CD4-positive, alpha-beta T cell (primary cell): ENCODE measurements at regions not wholly inside any gene's neighbourhood (a gene's known extent, or its start where the extent isn't known, plus 50 kb on each side); places are given as distances from the start of the nearest gene placed in this dataset.

Experiments
- ATAC-seq: fragments of 200-7000 bp; cut with Tn5 transposase; one replicate; pipeline ENCODE4 v1.10.0; 2022; ENCODE audit warnings: mild to moderate bottlenecking; ENCODE audit not compliant: poor library complexity
- CTCF ChIA-PET: fragments of 350-600 bp; sonication (Branson Sonifier 250); formaldehyde crosslinking; loops from one replicate; lab custom pipeline; 2021; ENCODE audit warnings: antibody characterized with exemption, inconsistent platforms; lab: Charles Lee
- POLR2A ChIA-PET: fragments of 350-600 bp; sonication (Branson Sonifier 250); formaldehyde crosslinking; loops from one replicate; lab custom pipeline; 2021; ENCODE audit warnings: antibody characterized with exemption, inconsistent platforms; lab: Charles Lee
- DNase-seq, 14 experiments: peaks; one replicate each; pipeline ENCODE4 v3.0.0-alpha.2; 2013 to 2020; ENCODE audit warnings: mixed read lengths in 2 of 14
- H3K27ac ChIP-seq, 2 donors: one replicate each; pipeline versions ENCODE4 v1.5.1 to v1.7.0; 2013; ENCODE audit warnings: low read length in 2 of 2, low read depth in 1 of 2, mild to moderate bottlenecking in 1 of 2
- H3K27me3 ChIP-seq, 2 experiments: 1 replicate in 1 of 2; 2 replicates in 1 of 2; pipeline versions ENCODE4 v1.6.1 to v1.7.0; 2013; ENCODE audit warnings: low read length in 2 of 2, control low read depth in 1 of 2, mild to moderate bottlenecking in 1 of 2, moderate library complexity in 1 of 2; ENCODE audit not compliant: insufficient read depth in 2 of 2, control insufficient read depth in 1 of 2
- H3K36me3 ChIP-seq: one replicate; pipeline ENCODE4 v1.6.1; 2013; ENCODE audit warnings: low read length, control low read depth; ENCODE audit not compliant: insufficient read depth
- H3K4me1 ChIP-seq: one replicate; pipeline ENCODE4 v1.6.1; 2013; ENCODE audit warnings: low read length, control low read depth; ENCODE audit not compliant: insufficient read depth
- H3K4me3 ChIP-seq: one replicate; pipeline ENCODE4 v1.5.1; 2013; ENCODE audit warnings: mild to moderate bottlenecking, low read length, moderate library complexity
- H3K9me3 ChIP-seq, 2 experiments: 1 replicate in 1 of 2; 2 replicates in 1 of 2; pipeline versions ENCODE4 v1.6.1 to v1.7.0; 2013; ENCODE audit warnings: low read length in 2 of 2, mild to moderate bottlenecking in 2 of 2, control low read depth in 1 of 2, moderate library complexity in 1 of 2; ENCODE audit not compliant: control insufficient read depth in 1 of 2, insufficient read depth in 1 of 2
- H3K27ac Mint-ChIP-seq: one replicate; pipeline ENCODE4 v1.8.0; 2020; ENCODE audit warnings: mixed read lengths
- H3K27me3 Mint-ChIP-seq: one replicate; pipeline ENCODE4 v1.8.0; 2021; ENCODE audit warnings: mixed read lengths
- H3K36me3 Mint-ChIP-seq: one replicate; pipeline ENCODE4 v1.8.0; 2021; ENCODE audit warnings: low read depth, mixed read lengths
- H3K4me1 Mint-ChIP-seq: one replicate; pipeline ENCODE4 v1.8.0; 2021; ENCODE audit warnings: low read depth, mixed read lengths
- H3K4me3 Mint-ChIP-seq: one replicate; pipeline ENCODE4 v1.8.0; 2020; ENCODE audit warnings: mild to moderate bottlenecking, mixed read lengths
- H3K9me3 Mint-ChIP-seq: one replicate; pipeline ENCODE4 v1.8.0; 2020; ENCODE audit warnings: mixed read lengths
- CTCF ChIP-seq: fragments of 200-600 bp; IDR thresholded peaks from one replicate; pipeline ENCODE4 v1.8.0; 2022; ENCODE audit warnings: antibody characterized with exemption, mild to moderate bottlenecking
- intact Hi-C, 2 experiments: fragments of 100-400 bp; cut with DNase I in 1 of 2; cut with micrococcal nuclease in 1 of 2; formaldehyde crosslinking; loops; one replicate each; pipeline versions ENCODE4 v1.15.1 to v1.9.0; 2023 to 2025; cut with DNase I, micrococcal nuclease

DNA sequence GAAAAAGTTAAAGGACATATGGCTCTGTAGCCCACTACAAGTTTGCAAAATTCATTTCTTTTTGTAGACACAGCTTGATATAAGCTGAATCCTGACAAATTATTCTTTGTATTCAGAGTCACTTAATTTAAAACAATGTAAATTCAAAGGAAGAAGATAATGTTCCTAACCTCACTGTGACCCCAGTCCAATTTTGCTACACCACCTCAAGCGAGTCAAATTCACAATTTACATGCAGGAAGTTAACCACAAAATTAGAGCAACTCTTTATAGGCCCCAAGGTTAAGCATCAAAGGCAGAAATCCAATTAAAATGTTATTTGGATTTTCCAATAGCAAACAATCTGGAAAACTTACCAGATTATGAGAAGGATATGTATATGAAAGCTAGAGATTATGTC lies 119.5 kb upstream of the CNTN6 start:
- H3K27me3 Mint-ChIP-seq: no peaks in the 10 kb centered on the region

DNA sequence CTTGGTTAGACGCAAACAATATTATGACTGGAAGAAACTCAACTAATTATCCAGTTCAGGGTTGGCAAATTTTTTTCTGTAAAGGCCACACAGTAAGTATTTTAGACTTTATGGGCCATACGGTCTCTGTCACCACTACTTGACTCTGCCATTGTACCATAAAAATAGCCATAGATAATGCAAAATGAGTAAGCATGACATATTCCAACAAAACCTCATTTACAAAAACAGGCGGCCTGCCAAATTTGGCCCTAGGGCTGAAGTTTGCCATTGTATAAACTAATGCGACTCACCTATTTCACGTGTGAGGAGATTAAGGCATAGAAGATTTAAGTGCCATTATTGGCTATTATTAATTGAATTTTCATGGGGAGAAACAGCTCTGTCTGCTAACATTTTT lies 116.8 kb upstream of the CNTN6 start:
- H3K4me1 ChIP-seq: no peaks in the 10 kb centered on the region
- DNase-seq (no peak), ATAC-seq (no peak)
- no peaks in the 10 kb centered on the region for H3K27me3 ChIP-seq
- H3K27ac ChIP-seq: no peak overlapping the region
- Mint-ChIP-seq H3K4me1 (no peaks in the 10 kb centered on the region), H3K27me3 (no peaks in the 10 kb centered on the region), H3K4me3 (no peak overlapping the region), H3K27ac (no peak overlapping the region), H3K9me3 (peaks cover 7% of the 10 kb centered on the region), H3K36me3 (no peaks in the 10 kb centered on the region)
- H3K36me3 ChIP-seq: no peaks in the 10 kb centered on the region
- no peaks in the 10 kb centered on the region for H3K9me3 ChIP-seq
- CTCF ChIA-PET: no interaction called here
- intact Hi-C loops: no loop called here
- H3K4me3 ChIP-seq: no peak overlapping the region
- no peak for TF ChIP-seq CTCF
- POLR2A ChIA-PET: no interaction called here

More for the DNA sequence above, 119.5 kb upstream of the CNTN6 start:
- Histone ChIP-seq H3K36me3 (no peaks in the 10 kb centered on the region), H3K27ac (no peak overlapping the region), H3K27me3 (no peaks in the 10 kb centered on the region), H3K4me3 (no peak overlapping the region), H3K4me1 (no peaks in the 10 kb centered on the region), H3K9me3 (peaks cover 0 to 6% of the 10 kb centered on the region in 2 experiments)
- Mint-ChIP-seq H3K4me1 (no peaks in the 10 kb centered on the region), H3K27ac (no peak overlapping the region), H3K4me3 (no peak overlapping the region), H3K9me3 (peaks cover 11% of the 10 kb centered on the region), H3K36me3 (no peaks in the 10 kb centered on the region)
- ChIA-PET POLR2A (no interaction called here), CTCF (no interaction called here)
- ATAC-seq: no peak
- intact Hi-C loops: no loop called here
- DNase-seq: no peak
- TF ChIP-seq CTCF: no peak

GRCh38 chr3:981156-981555 lies 111.7 kb upstream of the CNTN6 start:
- POLR2A ChIA-PET: no interaction called here
- no peaks in the 10 kb centered on the region for H3K27me3 ChIP-seq

More at GRCh38 chr3:981156-981555, 111.7 kb upstream of the CNTN6 start:
- Mint-ChIP-seq H3K4me3 (no peak overlapping the region), H3K27me3 (no peaks in the 10 kb centered on the region), H3K4me1 (no peaks in the 10 kb centered on the region), H3K27ac (no peak overlapping the region), H3K36me3 (no peaks in the 10 kb centered on the region), H3K9me3 (peaks cover 12% of the 10 kb centered on the region)
- intact Hi-C loops: no loop called here
- H3K36me3 ChIP-seq: no peaks in the 10 kb centered on the region
- CTCF ChIA-PET: no interaction called here
- H3K27ac ChIP-seq: no peak overlapping the region
- H3K9me3 ChIP-seq: no peaks in the 10 kb centered on the region
- TF ChIP-seq CTCF: no peak
- H3K4me3 ChIP-seq: no peak overlapping the region
- DNase-seq (no peak), ATAC-seq (no peak)
- H3K4me1 ChIP-seq: no peaks in the 10 kb centered on the region
